Mesothelial cell of epicardium (in vitro differentiated cells): ENCODE measurements at regions not wholly inside any gene's neighbourhood (a gene's known extent, or its start where the extent isn't known, plus 50 kb on each side); places are given as distances from the start of the nearest gene placed in this dataset.
"Not testable (repeated sequence)": the region's sequence is repeated elsewhere in the genome, so short reads cannot be mapped to it uniquely, and the experiment has no call there.

Source experiments
- DNase-seq, 2 experiments: peaks; one replicate each; pipeline ENCODE4 v3.0.0; 2021; ENCODE audit warnings: low spot score in 2 of 2; ENCODE audit not compliant: unreplicated experiment in 2 of 2
- H3K27ac Mint-ChIP-seq: 2 replicates; pipeline ENCODE4 v1.8.0; 2021; ENCODE audit warnings: mixed read lengths
- H3K27me3 Mint-ChIP-seq: 2 replicates; pipeline ENCODE4 v1.8.0; 2021; ENCODE audit warnings: low read depth, mixed read lengths
- H3K36me3 Mint-ChIP-seq: 2 replicates; pipeline ENCODE4 v1.8.0; 2021; ENCODE audit warnings: mixed read lengths
- H3K4me1 Mint-ChIP-seq: 2 replicates; pipeline ENCODE4 v1.8.0; 2021; ENCODE audit warnings: mixed read lengths
- H3K4me3 Mint-ChIP-seq: 2 replicates; pipeline ENCODE4 v1.8.0; 2021; ENCODE audit warnings: mild to moderate bottlenecking, moderate library complexity, mixed read lengths
- H3K9me3 Mint-ChIP-seq: 2 replicates; pipeline ENCODE4 v1.8.0; 2021; ENCODE audit warnings: mixed read lengths
- TF ChIP-seq, protein P1 (sequence below): fragments of 200-600 bp; sonication (generic); IDR thresholded peaks from one replicate; pipeline ENCODE4 v1.5.0; 2021; ENCODE audit warnings: antibody characterized with exemption; ENCODE audit not compliant: unreplicated experiment

DNA sequence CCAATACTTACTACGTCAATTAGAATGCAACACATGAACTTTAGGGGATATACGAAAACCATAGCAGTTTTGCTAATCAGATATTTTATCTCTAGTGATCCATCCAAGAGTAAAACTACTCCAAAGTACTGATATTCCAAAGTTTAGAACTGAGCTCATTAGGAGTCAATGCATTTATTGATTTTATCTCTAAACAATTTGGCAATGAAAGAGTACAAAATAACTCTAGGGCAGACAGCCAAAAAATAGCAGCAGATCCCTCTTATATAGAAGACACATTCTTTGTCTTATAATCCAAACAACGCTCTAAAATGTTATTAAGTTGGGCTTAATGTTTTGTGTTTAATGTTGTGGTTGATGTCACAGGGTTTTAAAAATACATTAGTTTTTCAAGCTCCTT is 923.9 kb upstream of the MAN1A1 start:
- H3K27me3 Mint-ChIP-seq, result no peaks in the 10 kb centered on the region

DNA sequence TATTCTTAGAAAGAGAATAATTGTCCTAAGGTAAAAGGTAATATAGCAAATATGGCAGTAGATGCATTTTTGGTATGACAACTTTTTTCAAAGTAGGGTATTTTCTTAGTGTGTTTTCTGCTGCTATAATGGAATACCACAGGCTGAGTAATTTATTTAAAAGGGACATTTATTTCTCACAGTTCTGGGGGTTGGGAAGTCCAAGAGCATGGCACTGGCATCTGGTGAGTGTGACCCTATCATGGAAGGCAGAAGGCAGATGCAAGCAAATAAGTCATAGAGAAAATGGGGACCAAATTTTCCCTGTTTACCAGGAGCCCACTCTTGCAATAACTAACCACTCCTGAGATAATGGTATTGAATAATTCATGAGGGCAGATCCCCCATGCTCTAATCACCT is 922.5 kb upstream of the MAN1A1 start:
- Mint-ChIP-seq H3K9me3 (peaks cover 24% of the 10 kb centered on the region), H3K27ac (no peak overlapping the region), H3K4me3 (no peak overlapping the region), H3K27me3 (no peaks in the 10 kb centered on the region), H3K36me3 (no peaks in the 10 kb centered on the region), H3K4me1 (no peaks in the 10 kb centered on the region)
- TF ChIP-seq, protein P1, sequence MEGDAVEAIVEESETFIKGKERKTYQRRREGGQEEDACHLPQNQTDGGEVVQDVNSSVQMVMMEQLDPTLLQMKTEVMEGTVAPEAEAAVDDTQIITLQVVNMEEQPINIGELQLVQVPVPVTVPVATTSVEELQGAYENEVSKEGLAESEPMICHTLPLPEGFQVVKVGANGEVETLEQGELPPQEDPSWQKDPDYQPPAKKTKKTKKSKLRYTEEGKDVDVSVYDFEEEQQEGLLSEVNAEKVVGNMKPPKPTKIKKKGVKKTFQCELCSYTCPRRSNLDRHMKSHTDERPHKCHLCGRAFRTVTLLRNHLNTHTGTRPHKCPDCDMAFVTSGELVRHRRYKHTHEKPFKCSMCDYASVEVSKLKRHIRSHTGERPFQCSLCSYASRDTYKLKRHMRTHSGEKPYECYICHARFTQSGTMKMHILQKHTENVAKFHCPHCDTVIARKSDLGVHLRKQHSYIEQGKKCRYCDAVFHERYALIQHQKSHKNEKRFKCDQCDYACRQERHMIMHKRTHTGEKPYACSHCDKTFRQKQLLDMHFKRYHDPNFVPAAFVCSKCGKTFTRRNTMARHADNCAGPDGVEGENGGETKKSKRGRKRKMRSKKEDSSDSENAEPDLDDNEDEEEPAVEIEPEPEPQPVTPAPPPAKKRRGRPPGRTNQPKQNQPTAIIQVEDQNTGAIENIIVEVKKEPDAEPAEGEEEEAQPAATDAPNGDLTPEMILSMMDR, result no peak
- no peak for DNase-seq

More for the DNA sequence above, 923.9 kb upstream of the MAN1A1 start:
- H3K4me3 Mint-ChIP-seq, result no peak overlapping the region
- DNase-seq, result no peak
- H3K4me1 Mint-ChIP-seq, result no peaks in the 10 kb centered on the region
- H3K36me3 Mint-ChIP-seq, result no peaks in the 10 kb centered on the region
- TF ChIP-seq, protein P1, result no peak
- peaks cover 21% of the 10 kb centered on the region for H3K9me3 Mint-ChIP-seq
- H3K27ac Mint-ChIP-seq, result no peak overlapping the region

DNA sequence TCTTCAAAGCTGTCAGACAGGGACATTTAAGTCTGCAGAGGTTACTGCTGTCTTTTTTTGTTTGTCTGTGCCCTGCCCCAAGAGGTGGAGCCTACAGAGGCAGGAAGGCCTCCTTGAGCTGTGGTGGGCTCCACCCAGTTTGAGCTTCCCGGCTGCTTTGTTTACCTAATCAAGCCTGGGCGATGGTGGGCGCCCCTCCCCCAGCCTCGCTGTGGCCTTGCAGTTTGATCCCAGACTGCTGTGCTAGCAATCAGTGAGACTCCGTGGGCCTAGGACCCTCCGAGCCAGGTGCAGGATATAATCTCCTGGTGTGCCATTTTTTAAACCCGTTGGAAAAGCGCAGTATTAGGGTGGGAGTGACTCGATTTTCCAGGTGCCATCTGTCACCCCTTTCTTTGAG is 918.7 kb upstream of the MAN1A1 start:
- H3K4me3 Mint-ChIP-seq, H3K27me3 Mint-ChIP-seq, DNase-seq, H3K36me3 Mint-ChIP-seq, H3K4me1 Mint-ChIP-seq, H3K27ac Mint-ChIP-seq: not testable (repeated sequence)
- H3K9me3 Mint-ChIP-seq, result peaks cover 33% of the 10 kb centered on the region

DNA sequence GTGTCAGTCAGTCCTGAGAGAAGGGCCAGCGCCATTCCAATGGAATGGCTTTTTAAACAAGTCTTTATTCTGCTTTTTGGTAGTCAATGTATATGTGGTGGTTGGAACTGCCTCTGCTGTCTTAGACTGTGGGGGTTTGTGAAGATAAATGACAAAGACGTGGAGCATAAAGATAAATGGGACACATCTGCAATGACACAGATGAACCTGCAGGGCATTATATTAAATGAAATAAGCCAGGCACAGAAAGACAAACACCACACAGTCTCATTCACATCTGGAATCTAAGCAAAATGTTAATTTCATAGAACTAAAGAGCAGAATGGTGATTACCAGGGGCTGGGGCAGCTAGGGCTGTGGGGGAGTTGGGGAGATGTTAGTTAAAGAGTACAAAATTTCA is 912.8 kb upstream of the MAN1A1 start:
- TF ChIP-seq, protein P1, result peak; percentile 23
- H3K4me1 Mint-ChIP-seq, result no peaks in the 10 kb centered on the region
- no peak for DNase-seq
- H3K9me3 Mint-ChIP-seq, result peaks cover 14% of the 10 kb centered on the region
- H3K27me3 Mint-ChIP-seq, result no peaks in the 10 kb centered on the region
- no peak overlapping the region for H3K4me3 Mint-ChIP-seq
- no peaks in the 10 kb centered on the region for H3K36me3 Mint-ChIP-seq
- H3K27ac Mint-ChIP-seq, result no peak overlapping the region

DNA sequence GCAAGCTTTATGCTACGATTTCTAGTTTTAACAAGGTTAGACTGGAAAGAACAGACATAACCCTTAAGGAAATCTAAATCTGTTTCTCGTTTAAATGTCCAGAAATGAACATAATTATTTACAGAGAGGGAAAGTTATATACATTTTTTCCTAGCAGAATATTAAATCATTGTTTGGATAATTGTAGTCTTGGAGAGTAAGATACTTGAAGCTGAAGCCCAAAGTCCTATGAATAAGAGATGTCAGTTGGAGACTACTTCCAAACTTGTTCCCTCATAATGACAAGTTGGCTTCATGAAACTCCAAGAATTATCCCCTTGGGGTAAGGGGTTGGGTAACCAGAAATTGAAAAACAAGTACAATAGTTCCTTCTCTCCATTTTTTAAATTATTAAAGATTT is 911.1 kb upstream of the MAN1A1 start:
- no peaks in the 10 kb centered on the region for H3K36me3 Mint-ChIP-seq

DNA sequence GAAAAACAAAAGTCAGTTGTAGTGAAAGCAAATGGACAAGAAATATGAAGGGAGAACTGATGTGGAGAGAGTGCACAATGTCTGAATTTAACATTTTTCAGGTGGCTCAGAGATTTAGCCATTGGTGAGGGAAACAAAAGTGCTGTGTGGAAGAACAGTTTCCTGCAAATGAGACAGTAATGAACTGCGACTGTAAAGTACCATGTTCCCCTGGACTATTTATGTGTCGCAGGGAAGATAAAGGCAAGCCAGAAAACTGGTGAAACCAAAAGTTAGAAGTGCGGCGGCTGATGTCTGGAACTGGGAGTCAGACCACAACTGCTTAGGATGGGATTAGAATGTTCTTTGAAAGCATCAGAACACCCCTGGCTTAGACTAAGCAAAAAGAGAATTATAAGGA is 905.1 kb upstream of the MAN1A1 start:
- Mint-ChIP-seq H3K4me3 (no peak overlapping the region), H3K4me1 (no peaks in the 10 kb centered on the region), H3K27ac (no peak overlapping the region), H3K9me3 (no peaks in the 10 kb centered on the region), H3K27me3 (no peaks in the 10 kb centered on the region), H3K36me3 (no peaks in the 10 kb centered on the region)
- TF ChIP-seq, protein P1, result no peak
- DNase-seq, result no peak

More for the DNA sequence above, 911.1 kb upstream of the MAN1A1 start:
- no peak for DNase-seq
- H3K27me3 Mint-ChIP-seq, result no peaks in the 10 kb centered on the region
- no peak overlapping the region for H3K27ac Mint-ChIP-seq
- H3K4me1 Mint-ChIP-seq, result no peaks in the 10 kb centered on the region
- TF ChIP-seq, protein P1, result no peak
- no peak overlapping the region for H3K4me3 Mint-ChIP-seq
- H3K9me3 Mint-ChIP-seq, result no peaks in the 10 kb centered on the region
